HEK293T (cell line): ENCODE measurements at regions not wholly inside any gene's neighbourhood (a gene's known extent, or its start where the extent isn't known, plus 50 kb on each side); places are given as distances from the start of the nearest gene placed in this dataset.

Source experiments
- BHLHE40 ChIP-seq: fragments of 450-650 bp; IDR thresholded peaks from 2 replicates; pipeline ENCODE4 v1.6.1; 2016; ENCODE audit warnings: mild to moderate bottlenecking, moderate library complexity, borderline replicate concordance
- FOXM1 ChIP-seq: fragments of 450-650 bp; IDR thresholded peaks from 2 replicates; pipeline ENCODE4 v1.6.1; 2017; ENCODE audit warnings: mild to moderate bottlenecking, borderline replicate concordance

DNA sequence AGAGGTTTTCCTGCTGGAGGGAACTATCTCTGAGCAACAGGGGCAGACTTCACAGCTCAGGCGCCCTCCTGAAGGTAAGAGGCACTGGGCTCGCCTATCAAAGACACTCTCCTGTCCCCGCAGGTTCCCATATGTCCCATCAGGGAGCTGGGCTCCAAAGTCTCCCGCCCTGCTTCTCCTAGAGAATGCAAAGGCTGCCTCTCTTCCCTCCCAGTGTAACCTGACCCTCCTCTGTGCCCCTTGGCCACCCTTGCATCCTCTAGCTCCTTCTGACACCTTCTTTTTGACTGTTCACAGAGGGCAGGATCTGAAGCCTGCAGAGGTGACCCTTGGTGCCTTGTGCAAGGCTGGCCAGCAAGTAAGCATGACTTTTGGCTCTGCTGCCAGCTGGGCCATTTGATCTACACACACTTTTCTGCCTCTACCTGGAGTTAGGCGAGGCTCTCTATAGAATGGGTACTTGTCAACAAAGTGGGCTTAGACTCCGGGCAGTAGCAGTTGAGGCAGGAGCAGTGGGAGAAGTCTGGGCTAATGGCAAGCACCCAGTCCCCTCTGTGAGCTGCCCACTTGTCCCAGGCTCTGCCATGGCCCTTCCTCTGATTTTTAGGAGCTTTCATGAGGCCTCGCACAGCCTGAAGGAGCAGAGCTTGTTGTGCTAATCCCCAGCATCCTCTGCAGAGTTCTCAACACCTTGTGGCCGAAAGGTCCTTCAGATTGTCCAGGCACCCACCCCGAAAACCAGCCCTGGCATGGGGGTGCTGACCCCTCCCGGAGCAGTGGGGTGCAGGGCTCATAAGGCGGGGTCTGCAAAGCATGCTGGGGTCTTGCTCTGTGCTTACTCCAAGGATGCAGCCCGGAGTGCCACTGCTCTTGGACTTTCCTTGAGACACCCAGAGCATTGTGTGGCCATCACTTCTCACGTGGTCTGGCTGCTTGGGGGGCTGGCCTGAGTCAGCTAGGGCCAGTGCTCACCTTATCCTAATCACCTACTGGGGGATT is 122.9 kb downstream of the METRNL start:
- TF ChIP-seq FOXM1, result no peak
- no peak for TF ChIP-seq BHLHE40
